HCT116 (cell line): ENCODE measurements at regions not wholly inside any gene's neighbourhood (a gene's known extent, or its start where the extent isn't known, plus 50 kb on each side); places are given as distances from the start of the nearest gene placed in this dataset.

Experiments
- ATAC-seq: fragments of 200-7000 bp; cut with Tn5 transposase; 2 replicates; pipeline ENCODE4 v1.9.1; 2020; ENCODE audit warnings: mild to moderate bottlenecking, moderate library complexity
- BruUV-seq: library from RNA; stranded (reverse); fragments of 400-500 nt; replicated peaks from 2 replicates; lab custom pipeline; 2021; lab: Mats Ljungman, UMichigan
- CTCF ChIA-PET: fragments of 300-600 bp; sonication (Branson Sonifier 250); formaldehyde crosslinking; loops from one replicate; lab custom pipeline; 2021; ENCODE audit warnings: antibody characterized with exemption; lab: Charles Lee
- POLR2A ChIA-PET: fragments of 300-600, 350-600 bp; sonication (Branson Sonifier 250); formaldehyde crosslinking; loops from one replicate; lab custom pipeline; 2021; ENCODE audit warnings: antibody characterized with exemption; lab: Charles Lee
- RAD21 ChIA-PET, 2 experiments: fragments of 300-600 bp; sonication (Branson Sonifier 250); formaldehyde crosslinking; loops; one replicate each; lab custom pipeline; 2023; ENCODE audit warnings: low total read pairs in 2 of 2; ENCODE audit not compliant: uncharacterized antibody in 2 of 2, unreplicated experiment in 2 of 2, low non-redundant PET in 1 of 2; lab: Charles Lee
- DNase-seq: peaks from one replicate; pipeline ENCODE4 v3.0.0-alpha.2; 2010; ENCODE audit warnings: low read depth, low spot score
- H2AFZ ChIP-seq: fragments of 200-600 bp; shearing (Covaris generic), sonication (generic); 2 replicates; pipeline ENCODE4 v1.6.1; 2017; ENCODE audit warnings: low read depth, mixed run types, mixed read lengths, antibody characterized with exemption, low read length; ENCODE audit not compliant: poor library complexity, severe bottlenecking
- H3K27ac ChIP-seq: 2 replicates; pipeline ENCODE4 v1.5.1; 2012; ENCODE audit warnings: low read depth, low read length
- H3K27me3 ChIP-seq: fragments of 200-600 bp; sonication (generic); 2 replicates; pipeline ENCODE4 v1.6.1; 2016; ENCODE audit warnings: mixed run types, low read length, mixed read lengths; ENCODE audit not compliant: insufficient read depth
- H3K36me3 ChIP-seq, 2 experiments: fragments of 200-500 bp in 1 of 2; fragments of 200-600 bp in 1 of 2; sonication (Bioruptor generic) in 1 of 2; sonication (generic) in 1 of 2; 2 replicates each; pipeline versions ENCODE4 v1.5.1 to v1.6.1; 2014 to 2016; ENCODE audit warnings: low read length in 2 of 2, inconsistent platforms in 1 of 2, mixed read lengths in 1 of 2, mixed run types in 1 of 2; ENCODE audit not compliant: insufficient read depth in 2 of 2, control insufficient read depth in 1 of 2
- H3K4me1 ChIP-seq, 2 experiments: fragments of 200-600 bp in 1 of 2; sonication (generic) in 1 of 2; 2 replicates each; pipeline versions ENCODE4 v1.5.1 to v1.6.1; 2012 to 2017; ENCODE audit warnings: low read length in 2 of 2, inconsistent platforms in 1 of 2, mild to moderate bottlenecking in 1 of 2, mixed read lengths in 1 of 2, mixed run types in 1 of 2, moderate library complexity in 1 of 2; ENCODE audit not compliant: insufficient read depth in 2 of 2, control insufficient read depth in 1 of 2
- H3K4me2 ChIP-seq: fragments of 200-600 bp; sonication (generic); 2 replicates; pipeline ENCODE4 v1.6.1; 2017; ENCODE audit warnings: mixed run types, low read length, mixed read lengths
- H3K4me3 ChIP-seq, 2 experiments: fragments of 200-600 bp in 1 of 2; sonication (generic) in 1 of 2; replicated peaks in 1 of 2; 2 replicates each; pipeline ENCODE4 v1.5.1; 2011 to 2016; ENCODE audit warnings: low read length in 2 of 2, control low read depth in 1 of 2, low read depth in 1 of 2, mild to moderate bottlenecking in 1 of 2, mixed read lengths in 1 of 2, mixed run types in 1 of 2
- H3K79me2 ChIP-seq: fragments of 200-600 bp; sonication (generic); 2 replicates; pipeline ENCODE4 v1.6.1; 2017; ENCODE audit warnings: mild to moderate bottlenecking, mixed run types, low read length, moderate library complexity, mixed read lengths; ENCODE audit not compliant: insufficient read depth
- H3K9ac ChIP-seq: fragments of 200-600 bp; sonication (generic); 2 replicates; pipeline ENCODE4 v1.6.1; 2016; ENCODE audit warnings: low read length, mixed read lengths
- H3K9me2 ChIP-seq: fragments of 200-600 bp; sonication (generic), shearing (Covaris generic); 2 replicates; pipeline ENCODE4 v1.6.1; 2017; ENCODE audit warnings: mixed run types, mild to moderate bottlenecking, moderate library complexity; ENCODE audit not compliant: insufficient read depth
- H3K9me3 ChIP-seq, 2 experiments: fragments of 200-500 bp in 1 of 2; fragments of 200-600 bp in 1 of 2; sonication (Bioruptor generic) in 1 of 2; sonication (generic) in 1 of 2; 2 replicates each; pipeline ENCODE4 v1.6.1; 2014 to 2017; ENCODE audit warnings: low read length in 2 of 2, mixed read lengths in 2 of 2, inconsistent platforms in 1 of 2, low read depth in 1 of 2, mild to moderate bottlenecking in 1 of 2, mixed run types in 1 of 2, moderate library complexity in 1 of 2; ENCODE audit not compliant: control insufficient read depth in 1 of 2, insufficient read depth in 1 of 2
- H4K20me1 ChIP-seq: fragments of 200-600 bp; sonication (generic), shearing (Covaris generic); 2 replicates; pipeline ENCODE4 v1.6.1; 2017; ENCODE audit warnings: mixed run types, mild to moderate bottlenecking, moderate library complexity; ENCODE audit not compliant: insufficient read depth
- ATF3 ChIP-seq: IDR thresholded peaks from 2 replicates; pipeline ENCODE4 v1.6.1; 2012
- EGR1 ChIP-seq: IDR thresholded peaks from 2 replicates; pipeline ENCODE4 v1.6.1; 2012; ENCODE audit warnings: low read depth
- FOSL1 ChIP-seq: IDR thresholded peaks from 2 replicates; pipeline ENCODE4 v1.6.1; 2012; ENCODE audit warnings: low read depth
- JUND ChIP-seq: IDR thresholded peaks from 2 replicates; pipeline ENCODE4 v1.6.1; 2012
- MAX ChIP-seq: IDR thresholded peaks from 2 replicates; pipeline ENCODE4 v1.6.1; 2012
- POLR2A ChIP-seq: IDR thresholded peaks from 2 replicates; pipeline ENCODE4 v1.7.0; 2011; ENCODE audit warnings: borderline replicate concordance; ENCODE audit not compliant: insufficient read depth, insufficient read length; ENCODE audit errors: extremely low read depth
- POLR2AphosphoS5 ChIP-seq: IDR thresholded peaks from 2 replicates; pipeline ENCODE4 v1.6.1; 2011; ENCODE audit warnings: mild to moderate bottlenecking, low read depth, low read length, moderate library complexity
- RAD21 ChIP-seq: IDR thresholded peaks from 2 replicates; pipeline ENCODE4 v1.6.1; 2012; ENCODE audit warnings: low read depth, mild to moderate bottlenecking
- SIN3A ChIP-seq: IDR thresholded peaks from 2 replicates; pipeline ENCODE4 v1.6.1; 2012; ENCODE audit warnings: low read depth
- SRF ChIP-seq: IDR thresholded peaks from 2 replicates; pipeline ENCODE4 v1.6.1; 2012; ENCODE audit warnings: low read depth
- YY1 ChIP-seq: IDR thresholded peaks from 2 replicates; pipeline ENCODE4 v1.6.1; 2011; ENCODE audit warnings: low read length, low read depth, moderate library complexity, mild to moderate bottlenecking; ENCODE audit not compliant: insufficient replicate concordance; ENCODE audit errors: extremely low read depth
- intact Hi-C: fragments of 100-400 bp; cut with micrococcal nuclease; formaldehyde crosslinking; loops from 2 replicates; pipeline ENCODE4 v1.10.0; 2022
- TF ChIP-seq, protein P1 (sequence below), 3 experiments: fragments of 200-600 bp in 1 of 3; sonication (generic) in 1 of 3; IDR thresholded peaks in 2 of 3; conservative IDR thresholded peaks in 1 of 3; 2 replicates each; pipeline ENCODE4 v1.5.1; 2012 to 2017; ENCODE audit warnings: low read depth in 2 of 3, low read length in 2 of 3, antibody characterized with exemption in 1 of 3, borderline replicate concordance in 1 of 3, control low read depth in 1 of 3, mild to moderate bottlenecking in 1 of 3, mixed read lengths in 1 of 3, mixed run types in 1 of 3, moderate library complexity in 1 of 3; ENCODE audit not compliant: insufficient read depth in 1 of 3

DNA sequence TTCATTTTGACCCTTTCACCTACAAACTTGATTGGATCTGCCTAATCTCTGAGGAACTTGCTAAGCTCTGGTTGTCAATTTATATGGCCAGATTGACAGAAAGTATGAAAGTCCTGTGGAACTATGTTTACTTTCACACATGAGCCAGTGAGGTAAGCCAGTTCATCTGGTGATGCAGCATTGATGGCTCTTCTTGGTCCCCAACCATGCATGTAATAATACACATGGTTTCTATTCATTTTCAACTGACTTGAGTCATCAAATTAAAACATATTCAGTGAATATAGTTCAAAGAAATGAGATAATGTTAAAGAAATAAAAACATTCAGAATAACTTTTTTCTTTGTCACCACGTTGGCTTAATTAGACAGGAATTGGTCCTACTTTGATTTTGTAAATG is 336.1 kb upstream of the THBS1 start:
- no peak overlapping the region for H3K4me3 ChIP-seq
- no peaks in the 10 kb centered on the region for H3K36me3 ChIP-seq
- 0 out of 2 replicates have a peak, but pooled peaks cover 3% of the 10 kb centered on the region for H3K9me2 ChIP-seq
- no TSS peak for BruUV-seq
- peaks cover 0 to 11% of the 10 kb centered on the region in 2 experiments; a peak in 1 of 4 replicates for H3K4me1 ChIP-seq
- intact Hi-C loops, result no loop called here
- H3K9ac ChIP-seq, result no peak overlapping the region
- ATAC-seq, result no peak
- H2AFZ ChIP-seq, result no peak overlapping the region
- H3K9me3 ChIP-seq, result no peaks in the 10 kb centered on the region
- H3K79me2 ChIP-seq, result no peaks in the 10 kb centered on the region
- no peaks in the 10 kb centered on the region for H4K20me1 ChIP-seq
- CTCF ChIA-PET, result no interaction called here
- TF ChIP-seq ATF3 (no peak), YY1 (no peak), RAD21 (no peak), SIN3A (no peak), JUND (no peak), FOSL1 (no peak), MAX (no peak), POLR2A (no peak), EGR1 (no peak), POLR2AphosphoS5 (no peak), SRF (no peak)
- TF ChIP-seq, protein P1, sequence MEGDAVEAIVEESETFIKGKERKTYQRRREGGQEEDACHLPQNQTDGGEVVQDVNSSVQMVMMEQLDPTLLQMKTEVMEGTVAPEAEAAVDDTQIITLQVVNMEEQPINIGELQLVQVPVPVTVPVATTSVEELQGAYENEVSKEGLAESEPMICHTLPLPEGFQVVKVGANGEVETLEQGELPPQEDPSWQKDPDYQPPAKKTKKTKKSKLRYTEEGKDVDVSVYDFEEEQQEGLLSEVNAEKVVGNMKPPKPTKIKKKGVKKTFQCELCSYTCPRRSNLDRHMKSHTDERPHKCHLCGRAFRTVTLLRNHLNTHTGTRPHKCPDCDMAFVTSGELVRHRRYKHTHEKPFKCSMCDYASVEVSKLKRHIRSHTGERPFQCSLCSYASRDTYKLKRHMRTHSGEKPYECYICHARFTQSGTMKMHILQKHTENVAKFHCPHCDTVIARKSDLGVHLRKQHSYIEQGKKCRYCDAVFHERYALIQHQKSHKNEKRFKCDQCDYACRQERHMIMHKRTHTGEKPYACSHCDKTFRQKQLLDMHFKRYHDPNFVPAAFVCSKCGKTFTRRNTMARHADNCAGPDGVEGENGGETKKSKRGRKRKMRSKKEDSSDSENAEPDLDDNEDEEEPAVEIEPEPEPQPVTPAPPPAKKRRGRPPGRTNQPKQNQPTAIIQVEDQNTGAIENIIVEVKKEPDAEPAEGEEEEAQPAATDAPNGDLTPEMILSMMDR (IDR thresholded peaks at IDR 0.05 in 2 of 3, conservative IDR thresholded peaks at IDR 0.05 in 1 of 3; ENCODE audit: borderline replicate concordance in 1 of 3, insufficient read depth in 1 of 3, low read depth in 2 of 3, low read length in 2 of 3), result no peak
- no peaks in the 10 kb centered on the region for H3K27me3 ChIP-seq
- RAD21 ChIA-PET, result no interaction called here
- POLR2A ChIA-PET, result no interaction called here
- no peak overlapping the region for H3K27ac ChIP-seq
- DNase-seq, result no peak
- no peak overlapping the region for H3K4me2 ChIP-seq
